Naive thymus-derived CD4-positive, alpha-beta T cell (primary cell): ENCODE measurements at regions not wholly inside any gene's neighbourhood (a gene's known extent, or its start where the extent isn't known, plus 50 kb on each side); places are given as distances from the start of the nearest gene placed in this dataset.

Source experiments
- ATAC-seq: fragments of 150-1000 bp; cut with Tn5 transposase; 2 replicates; pipeline ENCODE4 v1.10.0; 2021; ENCODE audit warnings: mild to moderate bottlenecking, moderate library complexity
- CTCF ChIA-PET: fragments of 350-600 bp; sonication (Branson Sonifier 250); formaldehyde crosslinking; loops from one replicate; lab custom pipeline; 2021; ENCODE audit warnings: antibody characterized with exemption; lab: Charles Lee
- POLR2A ChIA-PET: fragments of 350-600 bp; sonication (Branson Sonifier 250); formaldehyde crosslinking; loops from one replicate; lab custom pipeline; 2021; ENCODE audit warnings: antibody characterized with exemption, inconsistent platforms; lab: Charles Lee
- DNase-seq, 9 donors: peaks; one replicate each; pipeline versions ENCODE4 v3.0.0 to v3.0.0-alpha.2; 2020 to 2022; ENCODE audit warnings: mixed read lengths in 1 of 9
- H3K27ac ChIP-seq: one replicate; pipeline ENCODE4 v1.7.0; 2013; ENCODE audit warnings: mild to moderate bottlenecking, low read depth, low read length, moderate library complexity
- H3K27me3 ChIP-seq, 2 donors: one replicate each; pipeline ENCODE4 v1.7.0; 2013; ENCODE audit warnings: low read length in 2 of 2, mild to moderate bottlenecking in 2 of 2, moderate library complexity in 2 of 2; ENCODE audit not compliant: control insufficient read depth in 2 of 2, insufficient read depth in 2 of 2
- H3K36me3 ChIP-seq, 3 experiments: 1 replicate in 2 of 3; 2 replicates in 1 of 3; pipeline ENCODE4 v1.7.0; 2013; ENCODE audit warnings: low read length in 3 of 3, mild to moderate bottlenecking in 3 of 3, moderate library complexity in 1 of 3; ENCODE audit not compliant: insufficient read depth in 3 of 3, control insufficient read depth in 2 of 3
- H3K4me1 ChIP-seq, 2 donors: one replicate each; pipeline ENCODE4 v1.7.0; 2013; ENCODE audit warnings: low read length in 2 of 2, mild to moderate bottlenecking in 2 of 2, moderate library complexity in 1 of 2; ENCODE audit not compliant: control insufficient read depth in 2 of 2, insufficient read depth in 2 of 2
- H3K4me3 ChIP-seq: 2 replicates; pipeline ENCODE4 v1.7.0; 2013; ENCODE audit warnings: mild to moderate bottlenecking, low read length
- H3K9me3 ChIP-seq, 3 experiments: 1 replicate in 2 of 3; 2 replicates in 1 of 3; pipeline ENCODE4 v1.7.0; 2013; ENCODE audit warnings: low read length in 3 of 3; ENCODE audit not compliant: control insufficient read depth in 2 of 3
- H3K27ac Mint-ChIP-seq, 9 donors: one replicate each; pipeline ENCODE4 v1.8.0; 2020 to 2022; ENCODE audit warnings: mixed read lengths in 9 of 9, mild to moderate bottlenecking in 8 of 9, moderate library complexity in 5 of 9, inconsistent platforms in 2 of 9
- H3K27me3 Mint-ChIP-seq, 5 donors: one replicate each; pipeline ENCODE4 v1.8.0; 2021 to 2022; ENCODE audit warnings: mixed read lengths in 5 of 5, mild to moderate bottlenecking in 1 of 5
- H3K36me3 Mint-ChIP-seq, 5 donors: one replicate each; pipeline ENCODE4 v1.8.0; 2020 to 2022; ENCODE audit warnings: mixed read lengths in 5 of 5, mild to moderate bottlenecking in 3 of 5, inconsistent platforms in 1 of 5
- H3K4me1 Mint-ChIP-seq, 7 donors: one replicate each; pipeline ENCODE4 v1.8.0; 2020 to 2022; ENCODE audit warnings: mixed read lengths in 7 of 7, mild to moderate bottlenecking in 3 of 7, inconsistent platforms in 1 of 7
- H3K4me3 Mint-ChIP-seq, 10 donors: one replicate each; pipeline ENCODE4 v1.8.0; 2020 to 2022; ENCODE audit warnings: mild to moderate bottlenecking in 10 of 10, mixed read lengths in 10 of 10, moderate library complexity in 6 of 10, inconsistent platforms in 2 of 10
- H3K9me3 Mint-ChIP-seq, 11 donors: one replicate each; pipeline ENCODE4 v1.8.0; 2020 to 2022; ENCODE audit warnings: mixed read lengths in 11 of 11, mild to moderate bottlenecking in 4 of 11, inconsistent platforms in 1 of 11, moderate library complexity in 1 of 11
- intact Hi-C, 2 donors: fragments of 100-400 bp; cut with micrococcal nuclease; formaldehyde crosslinking; loops; one replicate each; pipeline ENCODE4 v1.15.1; 2023

DNA sequence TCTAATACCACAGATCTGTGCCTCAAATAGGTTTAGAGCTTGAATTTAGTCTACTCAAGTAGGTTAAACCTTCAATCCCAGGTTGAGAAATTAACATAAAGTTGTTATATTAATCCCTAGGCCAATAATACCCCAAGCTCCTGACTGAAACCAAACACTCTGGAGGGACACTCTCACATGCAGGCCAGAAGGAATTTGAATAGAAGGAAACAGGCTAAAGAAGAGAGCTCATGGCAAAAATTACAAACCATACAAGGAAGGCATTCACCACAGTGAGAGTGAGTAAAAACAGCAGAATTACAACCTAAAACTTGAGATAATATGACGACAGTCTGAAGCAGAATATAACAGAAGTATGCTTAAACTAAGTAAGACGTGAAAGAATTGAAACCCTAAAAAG lies 76.1 kb upstream of the PDK4 start:
- ATAC-seq (no peak), DNase-seq (no peak)
- POLR2A ChIA-PET: no interaction called here

DNA sequence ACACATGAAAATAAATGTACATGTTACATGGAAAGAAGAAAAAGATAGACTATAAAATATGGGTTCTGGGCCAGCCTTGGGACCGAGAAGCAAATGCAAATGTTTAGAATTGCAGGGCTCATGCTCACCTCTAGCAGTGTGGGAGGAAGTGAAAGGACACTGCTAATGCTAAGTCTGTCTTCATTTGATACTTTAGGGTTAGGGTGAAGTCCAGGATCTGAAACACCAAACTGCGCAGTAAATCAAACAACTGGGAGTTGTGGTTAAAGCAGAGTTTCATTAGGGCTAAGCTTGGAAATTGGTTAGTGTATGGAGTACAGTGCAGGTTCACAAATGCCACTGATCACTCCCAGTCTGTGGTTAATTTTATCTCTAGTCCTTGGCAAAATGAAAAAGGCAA lies 73.2 kb upstream of the PDK4 start:
- no peak for ATAC-seq
- H3K4me1 ChIP-seq: no peaks in the 10 kb centered on the region
- H3K27ac ChIP-seq: no peak overlapping the region
- peaks cover 0 to 7% (median 0%) of the 10 kb centered on the region in 5 donors for H3K27me3 Mint-ChIP-seq
- H3K27ac Mint-ChIP-seq: no peak overlapping the region
- ChIA-PET POLR2A (no interaction called here), CTCF (no interaction called here)
- H3K9me3 Mint-ChIP-seq: peaks cover 0 to 11% (median 4%) of the 10 kb centered on the region in 11 donors
- no peaks in the 10 kb centered on the region for H3K36me3 Mint-ChIP-seq
- no peak overlapping the region for H3K4me3 ChIP-seq
- intact Hi-C loops: no loop called here
- no peaks in the 10 kb centered on the region for H3K36me3 ChIP-seq
- H3K9me3 ChIP-seq: no peaks in the 10 kb centered on the region
- H3K4me3 Mint-ChIP-seq: no peak overlapping the region
- DNase-seq: no peak
- no peaks in the 10 kb centered on the region for H3K4me1 Mint-ChIP-seq
- H3K27me3 ChIP-seq: no peaks in the 10 kb centered on the region

More for the DNA sequence above, 76.1 kb upstream of the PDK4 start:
- H3K4me3 Mint-ChIP-seq: no peak overlapping the region
- H3K9me3 Mint-ChIP-seq: no peaks in the 10 kb centered on the region
- Histone ChIP-seq H3K36me3 (no peaks in the 10 kb centered on the region), H3K27me3 (no peaks in the 10 kb centered on the region), H3K27ac (no peak overlapping the region), H3K9me3 (no peaks in the 10 kb centered on the region), H3K4me3 (no peak overlapping the region), H3K4me1 (no peaks in the 10 kb centered on the region)
- H3K27me3 Mint-ChIP-seq: peaks cover 0 to 3% (median 0%) of the 10 kb centered on the region in 5 donors
- H3K36me3 Mint-ChIP-seq: no peaks in the 10 kb centered on the region
- intact Hi-C loops: no loop called here
- CTCF ChIA-PET: interaction anchor here (0.7 kb wide), 1 partner anchor 1240 kb away, joined by 3 read pairs; no protein-coding TSS in a partner anchor
- no peaks in the 10 kb centered on the region for H3K4me1 Mint-ChIP-seq
- H3K27ac Mint-ChIP-seq: no peak overlapping the region

DNA sequence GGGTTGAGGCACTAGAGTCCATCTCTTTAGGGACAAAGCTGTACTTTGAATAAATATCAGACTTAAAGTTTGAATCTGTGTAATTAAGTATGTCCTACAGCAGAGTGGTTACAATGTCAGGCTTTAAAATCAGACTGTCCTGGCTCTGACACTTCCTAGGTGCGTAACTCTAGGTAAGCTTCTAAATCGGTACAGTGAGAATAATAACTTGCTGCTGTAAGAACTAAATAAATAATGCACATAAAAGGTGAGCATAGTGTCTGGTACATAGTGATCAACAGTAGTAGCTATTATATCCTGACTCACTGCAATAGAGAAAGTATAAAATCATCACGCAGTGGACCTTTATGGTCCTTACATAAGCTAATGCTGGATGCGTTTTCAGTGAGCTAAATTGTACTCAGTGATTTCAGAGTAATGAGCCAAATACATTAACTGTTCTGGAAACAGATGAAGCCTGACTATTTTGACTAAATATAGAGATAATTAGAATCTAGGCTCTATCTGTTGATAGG lies 72.2 kb upstream of the PDK4 start:
- peaks cover 0 to 12% (median 4%) of the 10 kb centered on the region in 11 donors for H3K9me3 Mint-ChIP-seq
- no peaks in the 10 kb centered on the region for H3K4me1 ChIP-seq
- H3K4me1 Mint-ChIP-seq: no peaks in the 10 kb centered on the region
- intact Hi-C loops: no loop called here
- H3K4me3 Mint-ChIP-seq: no peak overlapping the region
- H3K36me3 Mint-ChIP-seq: no peaks in the 10 kb centered on the region
- no peaks in the 10 kb centered on the region for H3K9me3 ChIP-seq
- no peaks in the 10 kb centered on the region for H3K27me3 ChIP-seq
- H3K27ac ChIP-seq: no peak overlapping the region
- CTCF ChIA-PET: no interaction called here
- H3K27me3 Mint-ChIP-seq: peaks cover 0 to 7% (median 0%) of the 10 kb centered on the region in 5 donors
- no peak for ATAC-seq
- no peaks in the 10 kb centered on the region for H3K36me3 ChIP-seq
- no peak overlapping the region for H3K4me3 ChIP-seq
- DNase-seq: no peak
- POLR2A ChIA-PET: no interaction called here
- no peak overlapping the region for H3K27ac Mint-ChIP-seq

DNA sequence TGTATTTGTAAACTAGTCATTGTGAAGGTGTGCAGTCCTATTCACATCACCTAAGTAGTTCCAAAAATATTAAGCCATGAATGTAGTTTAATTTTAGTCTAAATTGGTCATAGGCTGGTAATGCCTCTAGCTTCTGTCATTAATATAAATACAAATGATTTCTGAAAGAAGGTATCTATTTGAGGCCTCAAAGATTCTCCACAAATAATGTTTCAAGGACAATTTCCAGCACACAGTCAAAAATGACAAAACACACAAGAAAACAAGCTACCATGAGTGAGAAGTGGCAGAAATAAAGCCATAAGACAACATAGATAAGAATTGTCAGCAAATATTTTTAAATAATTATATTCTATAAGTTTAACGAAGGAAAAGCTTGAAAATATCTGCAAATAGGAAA lies 66.7 kb upstream of the PDK4 start:
- peaks cover 0 to 11% (median 0%) of the 10 kb centered on the region in 5 donors for H3K27me3 Mint-ChIP-seq
- H3K9me3 ChIP-seq: no peaks in the 10 kb centered on the region
- H3K27ac ChIP-seq: no peak overlapping the region
- no peak for ATAC-seq
- H3K9me3 Mint-ChIP-seq: peaks cover 6 to 26% (median 13%) of the 10 kb centered on the region in 11 donors
- H3K36me3 ChIP-seq: no peaks in the 10 kb centered on the region
- H3K27me3 ChIP-seq: no peaks in the 10 kb centered on the region
- intact Hi-C loops: no loop called here
- no peaks in the 10 kb centered on the region for H3K4me1 ChIP-seq
- no peaks in the 10 kb centered on the region for H3K36me3 Mint-ChIP-seq
- ChIA-PET POLR2A (no interaction called here), CTCF (no interaction called here)
- no peak overlapping the region for H3K4me3 ChIP-seq
- H3K27ac Mint-ChIP-seq: no peak overlapping the region
- H3K4me1 Mint-ChIP-seq: no peaks in the 10 kb centered on the region
- no peak overlapping the region for H3K4me3 Mint-ChIP-seq
- DNase-seq: no peak

DNA sequence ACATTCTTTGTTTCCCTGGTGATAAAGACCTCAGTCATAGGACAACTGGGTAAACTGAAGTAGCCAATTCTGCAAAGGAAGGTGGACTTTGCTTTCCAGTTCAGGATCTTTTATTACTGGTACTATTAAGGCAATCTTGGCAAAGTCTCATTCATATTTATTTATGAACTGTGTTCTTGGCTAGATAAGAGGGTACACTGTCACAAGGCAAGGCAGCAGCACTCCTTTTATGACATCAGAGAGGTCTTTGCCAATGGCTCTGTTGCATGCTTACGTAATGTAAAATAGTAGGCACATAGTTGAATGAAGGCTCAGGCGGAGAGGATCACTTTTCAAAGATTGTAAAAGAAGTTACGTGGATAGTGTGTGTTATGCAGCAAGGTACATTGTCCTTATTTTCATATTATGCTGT lies 63.7 kb upstream of the PDK4 start:
- ATAC-seq: no peak
- no peaks in the 10 kb centered on the region for H3K36me3 Mint-ChIP-seq
- no peaks in the 10 kb centered on the region for H3K4me1 Mint-ChIP-seq

DNA sequence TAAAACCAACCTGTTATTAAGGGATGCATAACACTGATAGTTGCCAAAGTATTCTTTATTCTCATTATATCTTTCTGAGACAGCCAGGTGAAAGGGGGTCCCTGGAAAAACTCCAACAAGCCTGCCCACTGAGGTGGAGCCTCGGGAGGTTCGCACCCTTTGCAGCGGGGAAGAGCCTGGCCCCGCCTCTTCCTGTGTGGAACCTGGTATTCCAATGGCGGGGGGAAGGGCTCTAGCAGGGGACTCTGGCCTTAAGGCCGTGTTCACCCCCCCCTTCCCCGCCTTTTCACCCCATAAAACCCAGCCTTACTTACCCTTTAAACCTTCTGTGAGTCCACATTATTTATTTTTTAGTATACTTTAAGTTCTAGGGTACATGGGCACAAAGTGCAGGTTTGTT lies 62.4 kb upstream of the PDK4 start:
- Mint-ChIP-seq H3K9me3 (peaks cover 2 to 22% (median 10%) of the 10 kb centered on the region in 11 donors), H3K36me3 (no peaks in the 10 kb centered on the region), H3K4me1 (no peaks in the 10 kb centered on the region), H3K27ac (no peak overlapping the region), H3K4me3 (no peak overlapping the region), H3K27me3 (peaks cover 0 to 5% (median 0%) of the 10 kb centered on the region in 5 donors)
- Histone ChIP-seq H3K4me1 (no peaks in the 10 kb centered on the region), H3K4me3 (no peak overlapping the region), H3K9me3 (no peaks in the 10 kb centered on the region), H3K36me3 (no peaks in the 10 kb centered on the region), H3K27ac (no peak overlapping the region), H3K27me3 (no peaks in the 10 kb centered on the region)
- POLR2A ChIA-PET: no interaction called here
- CTCF ChIA-PET: no interaction called here
- intact Hi-C loops: no loop called here
- ATAC-seq: no peak
- no peak for DNase-seq

More for the DNA sequence above, 63.7 kb upstream of the PDK4 start:
- Histone ChIP-seq H3K9me3 (no peaks in the 10 kb centered on the region), H3K4me1 (no peaks in the 10 kb centered on the region), H3K27me3 (no peaks in the 10 kb centered on the region), H3K27ac (no peak overlapping the region), H3K36me3 (no peaks in the 10 kb centered on the region), H3K4me3 (no peak overlapping the region)
- ChIA-PET POLR2A (no interaction called here), CTCF (no interaction called here)
- Mint-ChIP-seq H3K27ac (no peak overlapping the region), H3K9me3 (peaks cover 4 to 24% (median 11%) of the 10 kb centered on the region in 11 donors), H3K27me3 (peaks cover 0 to 5% (median 0%) of the 10 kb centered on the region in 5 donors), H3K4me3 (no peak overlapping the region)
- no peak for DNase-seq
- intact Hi-C loops: no loop called here

DNA sequence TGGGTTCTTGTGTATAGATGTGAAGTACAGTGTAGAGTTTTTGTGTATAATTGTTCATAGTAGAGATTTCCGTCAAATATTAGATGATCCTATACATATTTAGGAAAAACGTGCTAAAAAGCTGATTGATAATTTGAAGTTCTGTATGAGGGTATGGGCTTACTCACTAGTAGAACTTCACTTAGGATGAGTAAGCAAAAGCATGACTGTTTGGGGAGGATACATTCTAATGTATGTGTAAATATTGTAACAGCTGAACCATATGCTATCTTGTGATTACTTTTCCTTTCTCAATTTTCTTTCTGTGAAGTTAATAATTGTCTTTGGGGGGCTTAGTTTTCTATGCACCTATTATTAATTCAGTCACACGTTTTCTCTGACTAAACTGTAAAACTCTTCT lies 53.2 kb upstream of the PDK4 start:
- H3K9me3 Mint-ChIP-seq: peaks cover 0 to 8% (median 0%) of the 10 kb centered on the region in 11 donors
- no peak overlapping the region for H3K27ac Mint-ChIP-seq
- ChIA-PET CTCF (no interaction called here), POLR2A (no interaction called here)
- intact Hi-C loops: no loop called here
- H3K36me3 Mint-ChIP-seq: no peaks in the 10 kb centered on the region
- Histone ChIP-seq H3K4me3 (no peak overlapping the region), H3K27ac (no peak overlapping the region), H3K36me3 (no peaks in the 10 kb centered on the region), H3K27me3 (no peaks in the 10 kb centered on the region), H3K4me1 (no peaks in the 10 kb centered on the region), H3K9me3 (no peaks in the 10 kb centered on the region)
- H3K4me3 Mint-ChIP-seq: no peak overlapping the region
- DNase-seq (no peak), ATAC-seq (no peak)
- peaks cover 0 to 9% (median 0%) of the 10 kb centered on the region in 5 donors for H3K27me3 Mint-ChIP-seq
- no peaks in the 10 kb centered on the region for H3K4me1 Mint-ChIP-seq
